ENCODE measurements at regions not wholly inside any gene's neighbourhood (a gene's known extent, or its start where the extent isn't known, plus 50 kb on each side); places are given as distances from the start of the nearest gene placed in this dataset.

DNA sequence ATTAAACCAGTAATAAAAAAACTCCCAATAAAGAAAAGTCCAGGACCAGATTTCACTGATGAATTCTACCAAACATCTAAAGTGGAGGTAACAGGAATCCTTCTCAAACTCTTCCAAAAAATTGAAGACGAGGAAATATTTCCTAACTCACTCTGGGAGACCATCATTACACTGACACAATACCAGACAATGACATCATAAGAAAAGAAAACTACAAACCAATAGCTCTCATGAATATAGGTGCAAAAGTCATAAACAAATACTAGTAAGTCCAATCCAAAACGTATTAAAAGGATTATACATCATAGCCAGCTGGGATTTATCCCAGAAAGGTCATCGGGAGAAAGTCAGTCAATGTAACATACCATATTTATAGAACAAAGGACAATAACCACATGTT, 94.0 kb upstream of the RAB18 start:
- no peaks in the 10 kb centered on the region for H3K36me3 ChIP-seq
- no peaks in the 10 kb centered on the region for H3K4me1 ChIP-seq
- H3K27ac ChIP-seq: no peak overlapping the region
- H3K27me3 ChIP-seq: peaks cover 0 to 31% (median 21%) of the 10 kb centered on the region in 7 donors
- 50 to 53% methylated on average over 3 of the region's 3 CpGs for WGBS, 2 donors
- intact Hi-C loops (cut with DNase I): no loop called here
- no peak overlapping the region for H3K4me3 ChIP-seq
- H3K9me3 ChIP-seq: no peaks in the 10 kb centered on the region
- TF ChIP-seq, protein P1, sequence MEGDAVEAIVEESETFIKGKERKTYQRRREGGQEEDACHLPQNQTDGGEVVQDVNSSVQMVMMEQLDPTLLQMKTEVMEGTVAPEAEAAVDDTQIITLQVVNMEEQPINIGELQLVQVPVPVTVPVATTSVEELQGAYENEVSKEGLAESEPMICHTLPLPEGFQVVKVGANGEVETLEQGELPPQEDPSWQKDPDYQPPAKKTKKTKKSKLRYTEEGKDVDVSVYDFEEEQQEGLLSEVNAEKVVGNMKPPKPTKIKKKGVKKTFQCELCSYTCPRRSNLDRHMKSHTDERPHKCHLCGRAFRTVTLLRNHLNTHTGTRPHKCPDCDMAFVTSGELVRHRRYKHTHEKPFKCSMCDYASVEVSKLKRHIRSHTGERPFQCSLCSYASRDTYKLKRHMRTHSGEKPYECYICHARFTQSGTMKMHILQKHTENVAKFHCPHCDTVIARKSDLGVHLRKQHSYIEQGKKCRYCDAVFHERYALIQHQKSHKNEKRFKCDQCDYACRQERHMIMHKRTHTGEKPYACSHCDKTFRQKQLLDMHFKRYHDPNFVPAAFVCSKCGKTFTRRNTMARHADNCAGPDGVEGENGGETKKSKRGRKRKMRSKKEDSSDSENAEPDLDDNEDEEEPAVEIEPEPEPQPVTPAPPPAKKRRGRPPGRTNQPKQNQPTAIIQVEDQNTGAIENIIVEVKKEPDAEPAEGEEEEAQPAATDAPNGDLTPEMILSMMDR (IDR thresholded peaks at IDR 0.05): no peak
- DNase-seq (no peak), ATAC-seq (no peak)

DNA sequence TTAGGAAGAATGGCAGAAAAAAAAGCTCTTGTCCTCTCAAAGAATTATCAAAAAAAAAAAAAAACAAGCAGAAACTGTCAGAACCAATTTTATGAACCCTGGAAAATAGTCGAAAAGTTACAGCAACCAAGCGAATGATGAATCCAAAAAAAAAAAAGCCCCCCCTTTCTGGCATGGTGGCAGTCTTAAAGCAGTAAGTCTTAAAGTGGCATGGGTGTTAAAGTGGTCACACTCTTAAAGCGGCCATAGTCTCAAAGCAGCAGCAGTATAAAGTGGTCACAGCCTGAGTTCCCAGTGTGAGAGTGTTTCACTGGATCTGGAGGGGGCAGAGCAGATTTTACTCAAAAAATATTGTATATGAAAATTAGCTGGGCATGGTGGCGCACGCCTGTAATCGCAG, 96.8 kb upstream of the RAB18 start:
- no peaks in the 10 kb centered on the region for H3K36me3 ChIP-seq
- DNase-seq (no peak), ATAC-seq (no peak)
- WGBS, 2 donors: 88 to 89% methylated on average over 6 of the region's 6 CpGs
- H3K27me3 ChIP-seq: peaks cover 0 to 9% (median 0%) of the 10 kb centered on the region in 7 donors
- no peak overlapping the region for H3K4me3 ChIP-seq
- TF ChIP-seq, protein P1 (IDR thresholded peaks at IDR 0.05): no peak
- no peaks in the 10 kb centered on the region for H3K9me3 ChIP-seq
- no peak overlapping the region for H3K27ac ChIP-seq
- intact Hi-C loops (cut with DNase I): no loop called here
- no peaks in the 10 kb centered on the region for H3K4me1 ChIP-seq

GRCh38 chr10:27399871-27400270, 104.2 kb upstream of the RAB18 start:
- Histone ChIP-seq H3K27me3 (peaks cover 0 to 6% (median 0%) of the 10 kb centered on the region in 7 donors), H3K36me3 (no peaks in the 10 kb centered on the region), H3K27ac (no peak overlapping the region), H3K9me3 (no peaks in the 10 kb centered on the region), H3K4me3 (no peak overlapping the region), H3K4me1 (no peaks in the 10 kb centered on the region)
- no peak for ATAC-seq
- TF ChIP-seq, protein P1 (IDR thresholded peaks at IDR 0.05): no peak
- 0 to 50% methylated on average over 1 of the region's 1 CpG for WGBS, 2 donors
- intact Hi-C loops (cut with DNase I): no loop called here
- DNase-seq: no peak

GRCh38 chr10:27393961-27394360, 110.1 kb upstream of the RAB18 start:
- intact Hi-C loops (cut with DNase I): no loop called here
- Histone ChIP-seq H3K27ac (no peak overlapping the region), H3K27me3 (peaks cover 0 to 13% (median 0%) of the 10 kb centered on the region in 7 donors), H3K9me3 (peaks cover 0 to 5% (median 0%) of the 10 kb centered on the region in 11 donors), H3K4me1 (no peaks in the 10 kb centered on the region), H3K36me3 (no peaks in the 10 kb centered on the region), H3K4me3 (no peak overlapping the region)
- TF ChIP-seq, protein P1 (IDR thresholded peaks at IDR 0.05): no peak
- 82% methylated on average over 4 of the region's 4 CpGs for WGBS, 2 donors
- ATAC-seq (no peak), DNase-seq (no peak)
